NB4 (cell line): ENCODE measurements at regions not wholly inside any gene's neighbourhood (a gene's known extent, or its start where the extent isn't known, plus 50 kb on each side); places are given as distances from the start of the nearest gene placed in this dataset.

Experiments
- CTCF ChIP-seq: IDR thresholded peaks from one replicate; pipeline ENCODE4 v1.5.1; 2012; ENCODE audit warnings: low read depth, low read length
- POLR2A ChIP-seq: IDR thresholded peaks from 2 replicates; pipeline ENCODE4 v1.6.1; 2011; ENCODE audit warnings: mild to moderate bottlenecking; ENCODE audit not compliant: insufficient read length; ENCODE audit errors: extremely low read depth

- TF ChIP-seq CTCF, result no peak
- no peak for TF ChIP-seq POLR2A
Observed at GRCh38 chrX:109943740-109944092, 59.2 kb upstream of the TMEM164 start.
